ENCODE measurements at regions not wholly inside any gene's neighbourhood (a gene's known extent, or its start where the extent isn't known, plus 50 kb on each side); places are given as distances from the start of the nearest gene placed in this dataset.

GRCh38 chr16:35788381-35788780 is 2329.0 kb downstream of the TP53TG3F start:
- TF ChIP-seq POLR2A (IDR thresholded peaks at IDR 0.05) (no peak), POLR2AphosphoS5 (IDR thresholded peaks at IDR 0.05) (no peak), CTCF (IDR thresholded peaks at IDR 0.05) (no peak), EP300 (IDR thresholded peaks at IDR 0.05) (no peak)
- 82% methylated on average over 12 of the region's 12 CpGs for WGBS, 2 donors
- DNase-seq: no peak
- no peak overlapping the region for H3K4me3 ChIP-seq
- H3K36me3 ChIP-seq: no peaks in the 10 kb centered on the region
- intact Hi-C loops (cut with DNase I): no loop called here
- peaks cover 0 to 7% (median 0%) of the 10 kb centered on the region in 4 donors for H3K9me3 ChIP-seq
- no peaks in the 10 kb centered on the region for H3K27me3 ChIP-seq
- no peaks in the 10 kb centered on the region for H3K4me1 ChIP-seq
- no peak overlapping the region for H3K27ac ChIP-seq

GRCh38 chr16:35792516-35793285 is 2333.3 kb downstream of the TP53TG3F start:
- WGBS, 2 donors: 83 to 84% methylated on average over 25 of the region's 25 CpGs
- TF ChIP-seq POLR2AphosphoS5 (IDR thresholded peaks at IDR 0.05) (no peak), POLR2A (IDR thresholded peaks at IDR 0.05) (no peak), CTCF (IDR thresholded peaks at IDR 0.05) (no peak), EP300 (IDR thresholded peaks at IDR 0.05) (no peak)
- Histone ChIP-seq H3K4me3 (no peak overlapping the region), H3K27me3 (no peaks in the 10 kb centered on the region), H3K9me3 (peaks cover 0 to 11% (median 0%) of the 10 kb centered on the region in 4 donors), H3K36me3 (no peaks in the 10 kb centered on the region), H3K4me1 (no peaks in the 10 kb centered on the region), H3K27ac (no peak overlapping the region)
- DNase-seq: no peak
- intact Hi-C loops (cut with DNase I): no loop called here

GRCh38 chr16:35793601-35794000 is 2334.2 kb downstream of the TP53TG3F start:
- peaks cover 0 to 13% (median 0%) of the 10 kb centered on the region in 4 donors for H3K9me3 ChIP-seq
- H3K27ac ChIP-seq: no peak overlapping the region
- no peak overlapping the region for H3K4me3 ChIP-seq
- TF ChIP-seq CTCF (IDR thresholded peaks at IDR 0.05) (no peak), POLR2A (IDR thresholded peaks at IDR 0.05) (no peak), EP300 (IDR thresholded peaks at IDR 0.05) (no peak), POLR2AphosphoS5 (IDR thresholded peaks at IDR 0.05) (no peak)
- no peaks in the 10 kb centered on the region for H3K4me1 ChIP-seq
- DNase-seq: no peak
- H3K36me3 ChIP-seq: no peaks in the 10 kb centered on the region
- intact Hi-C loops (cut with DNase I): no loop called here
- 49 to 52% methylated on average over 3 of the region's 3 CpGs for WGBS, 2 donors
- H3K27me3 ChIP-seq: no peaks in the 10 kb centered on the region

GRCh38 chr16:35794896-35795295 is 2335.5 kb downstream of the TP53TG3F start:
- intact Hi-C loops (cut with DNase I): no loop called here
- Histone ChIP-seq H3K27me3 (no peaks in the 10 kb centered on the region), H3K4me1 (no peaks in the 10 kb centered on the region), H3K9me3 (peaks cover 0 to 17% (median under 1%) of the 10 kb centered on the region in 4 donors), H3K4me3 (no peak overlapping the region), H3K27ac (no peak overlapping the region), H3K36me3 (no peaks in the 10 kb centered on the region)
- 63 to 68% methylated on average over 6 of the region's 6 CpGs for WGBS, 2 donors
- TF ChIP-seq POLR2A (IDR thresholded peaks at IDR 0.05): no peak
- TF ChIP-seq CTCF (IDR thresholded peaks at IDR 0.05): no peak
- TF ChIP-seq POLR2AphosphoS5 (IDR thresholded peaks at IDR 0.05): no peak
- TF ChIP-seq EP300 (IDR thresholded peaks at IDR 0.05): no peak
- no peak for DNase-seq

All from sigmoid colon (tissue), 6 donors.